KMS-11 (cell line): ENCODE measurements at regions not wholly inside any gene's neighbourhood (a gene's known extent, or its start where the extent isn't known, plus 50 kb on each side); places are given as distances from the start of the nearest gene placed in this dataset.

ENCODE experiments used
- H2AFZ ChIP-seq: fragments of 200-600 bp; sonication (generic); 2 replicates; pipeline ENCODE4 v1.6.1; 2016; ENCODE audit warnings: antibody characterized with exemption, mixed run types, low read depth
- H3K27ac ChIP-seq: fragments of 200-600 bp; sonication (generic); 2 replicates; pipeline ENCODE4 v1.6.1; 2016; ENCODE audit warnings: mild to moderate bottlenecking, mixed run types
- H3K27me3 ChIP-seq: fragments of 200-600 bp; sonication (generic); 2 replicates; pipeline ENCODE4 v1.6.1; 2017; ENCODE audit warnings: mild to moderate bottlenecking, low read depth, mixed run types, moderate library complexity; ENCODE audit not compliant: insufficient read depth
- H3K36me3 ChIP-seq: fragments of 200-600 bp; sonication (generic); 2 replicates; pipeline ENCODE4 v1.6.1; 2017; ENCODE audit warnings: mild to moderate bottlenecking, mixed run types; ENCODE audit not compliant: insufficient read depth
- H3K4me1 ChIP-seq: fragments of 200-600 bp; sonication (generic); 2 replicates; pipeline ENCODE4 v1.6.1; 2016; ENCODE audit warnings: mild to moderate bottlenecking, low read depth, mixed run types; ENCODE audit not compliant: poor library complexity, severe bottlenecking
- H3K4me2 ChIP-seq: fragments of 200-600 bp; sonication (generic); 2 replicates; pipeline ENCODE4 v1.7.0; 2016; ENCODE audit warnings: mild to moderate bottlenecking, mixed run types
- H3K4me3 ChIP-seq: fragments of 200-600 bp; sonication (generic); IDR thresholded peaks from 2 replicates; pipeline ENCODE4 v1.6.1; 2017; ENCODE audit warnings: low read depth, low read length, mixed read lengths; ENCODE audit not compliant: insufficient read depth
- H3K79me2 ChIP-seq: fragments of 200-600 bp; sonication (generic); 2 replicates; pipeline ENCODE4 v1.6.1; 2016; ENCODE audit warnings: low read depth, mixed run types; ENCODE audit not compliant: insufficient read depth
- H3K9ac ChIP-seq: fragments of 200-600 bp; sonication (generic); 2 replicates; pipeline ENCODE4 v1.6.1; 2016; ENCODE audit warnings: mild to moderate bottlenecking, mixed run types
- H4K20me1 ChIP-seq: fragments of 200-600 bp; sonication (generic); 2 replicates; pipeline ENCODE4 v1.6.1; 2016; ENCODE audit warnings: mild to moderate bottlenecking, mixed run types; ENCODE audit not compliant: insufficient read depth
- TF ChIP-seq, protein P1 (sequence below): fragments of 200-600 bp; sonication (generic); conservative IDR thresholded peaks from 2 replicates; pipeline ENCODE4 v1.6.1; 2017; ENCODE audit warnings: low read depth, mild to moderate bottlenecking, antibody characterized with exemption, low read length, moderate library complexity, mixed read lengths

DNA sequence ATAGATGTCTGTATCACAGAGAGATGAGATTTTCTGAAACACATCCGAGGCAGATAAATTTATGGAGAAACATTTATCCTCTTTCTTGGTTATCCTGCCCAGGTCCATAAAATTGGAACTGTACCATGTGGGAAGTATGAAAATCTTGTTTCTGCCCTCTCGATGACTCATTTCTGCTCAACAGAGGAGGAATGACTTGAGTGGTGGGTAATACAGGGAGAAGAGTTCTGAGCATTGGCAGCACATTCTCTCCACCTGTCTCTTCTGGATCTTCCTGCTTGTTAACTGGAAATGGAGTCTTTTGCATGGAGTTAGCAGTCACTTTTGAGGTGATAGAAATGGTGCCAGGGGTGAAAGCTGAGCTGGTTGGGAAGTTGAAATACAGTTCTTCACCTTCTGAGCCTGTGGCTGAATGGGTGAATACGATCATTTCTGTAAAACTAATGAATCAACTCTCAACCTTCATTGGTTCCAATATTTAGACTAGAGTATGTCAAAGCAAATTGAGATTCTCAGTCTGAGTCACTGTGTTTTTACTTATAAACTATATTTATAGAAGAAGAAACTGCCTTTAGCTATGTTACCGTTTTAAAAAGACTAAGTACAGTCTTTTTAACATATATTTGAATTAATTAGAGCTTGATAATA lies 945.5 kb downstream of the SORCS3 start:
- Histone ChIP-seq H3K9ac (no peak overlapping the region), H2AFZ (no peak overlapping the region), H3K27me3 (no peaks in the 10 kb centered on the region), H3K79me2 (no peaks in the 10 kb centered on the region), H3K4me1 (no peaks in the 10 kb centered on the region), H3K4me3 (no peak overlapping the region), H3K4me2 (no peak overlapping the region), H3K36me3 (no peaks in the 10 kb centered on the region), H4K20me1 (no peaks in the 10 kb centered on the region), H3K27ac (no peak overlapping the region)
- TF ChIP-seq, protein P1, sequence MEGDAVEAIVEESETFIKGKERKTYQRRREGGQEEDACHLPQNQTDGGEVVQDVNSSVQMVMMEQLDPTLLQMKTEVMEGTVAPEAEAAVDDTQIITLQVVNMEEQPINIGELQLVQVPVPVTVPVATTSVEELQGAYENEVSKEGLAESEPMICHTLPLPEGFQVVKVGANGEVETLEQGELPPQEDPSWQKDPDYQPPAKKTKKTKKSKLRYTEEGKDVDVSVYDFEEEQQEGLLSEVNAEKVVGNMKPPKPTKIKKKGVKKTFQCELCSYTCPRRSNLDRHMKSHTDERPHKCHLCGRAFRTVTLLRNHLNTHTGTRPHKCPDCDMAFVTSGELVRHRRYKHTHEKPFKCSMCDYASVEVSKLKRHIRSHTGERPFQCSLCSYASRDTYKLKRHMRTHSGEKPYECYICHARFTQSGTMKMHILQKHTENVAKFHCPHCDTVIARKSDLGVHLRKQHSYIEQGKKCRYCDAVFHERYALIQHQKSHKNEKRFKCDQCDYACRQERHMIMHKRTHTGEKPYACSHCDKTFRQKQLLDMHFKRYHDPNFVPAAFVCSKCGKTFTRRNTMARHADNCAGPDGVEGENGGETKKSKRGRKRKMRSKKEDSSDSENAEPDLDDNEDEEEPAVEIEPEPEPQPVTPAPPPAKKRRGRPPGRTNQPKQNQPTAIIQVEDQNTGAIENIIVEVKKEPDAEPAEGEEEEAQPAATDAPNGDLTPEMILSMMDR = no peak

DNA sequence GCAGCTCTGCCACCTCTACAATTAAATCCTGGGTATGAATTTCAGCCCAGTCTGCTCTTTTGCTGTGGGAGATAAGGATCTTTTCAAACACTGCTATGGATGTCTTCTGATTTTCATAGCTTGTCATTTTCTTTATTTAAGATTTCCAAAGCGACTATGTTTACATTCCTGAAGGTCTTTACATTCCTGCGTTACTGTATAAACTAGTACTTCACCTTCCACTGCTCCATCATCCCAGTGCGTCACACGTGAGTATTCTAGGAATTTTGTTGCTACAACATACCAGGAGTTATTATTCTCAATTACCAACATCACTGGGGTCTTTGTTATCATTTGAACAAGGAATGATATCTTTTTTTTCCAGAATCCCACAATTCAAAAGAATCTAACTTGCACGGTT lies 944.7 kb downstream of the SORCS3 start:
- H3K27ac ChIP-seq = no peak overlapping the region
- TF ChIP-seq, protein P1 = no peak
- no peak overlapping the region for H3K4me3 ChIP-seq
- no peaks in the 10 kb centered on the region for H3K27me3 ChIP-seq
- H3K79me2 ChIP-seq = no peaks in the 10 kb centered on the region
- no peaks in the 10 kb centered on the region for H3K36me3 ChIP-seq
- no peaks in the 10 kb centered on the region for H4K20me1 ChIP-seq
- H3K4me2 ChIP-seq = no peak overlapping the region
- H3K4me1 ChIP-seq = no peaks in the 10 kb centered on the region
- H3K9ac ChIP-seq = no peak overlapping the region
- H2AFZ ChIP-seq = no peak overlapping the region

DNA sequence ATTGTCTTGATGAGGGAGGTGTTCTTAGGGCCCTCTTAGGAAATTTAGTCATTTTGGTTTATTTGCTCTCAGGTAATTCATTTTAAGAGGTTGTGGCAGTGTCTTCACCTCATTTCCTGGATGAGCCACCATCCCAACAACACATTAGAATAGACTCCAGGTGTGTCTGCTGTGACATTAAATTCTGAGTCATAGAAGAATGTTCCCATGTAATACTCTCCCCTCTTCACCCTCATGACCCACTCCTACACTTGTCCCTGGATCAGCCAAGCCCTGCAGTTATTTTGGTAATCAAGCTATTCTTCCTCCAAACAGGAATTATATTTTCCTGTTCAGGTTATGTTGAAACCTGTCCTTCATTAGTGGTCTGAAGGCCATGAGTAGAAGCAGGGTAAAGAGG lies 944.1 kb downstream of the SORCS3 start:
- no peaks in the 10 kb centered on the region for H3K36me3 ChIP-seq
- H3K4me1 ChIP-seq = no peaks in the 10 kb centered on the region
- no peaks in the 10 kb centered on the region for H3K79me2 ChIP-seq
- no peak overlapping the region for H3K27ac ChIP-seq
- TF ChIP-seq, protein P1 = no peak
- H3K27me3 ChIP-seq = no peaks in the 10 kb centered on the region
- no peak overlapping the region for H3K4me2 ChIP-seq
- H3K9ac ChIP-seq = no peak overlapping the region
- no peak overlapping the region for H2AFZ ChIP-seq
- H3K4me3 ChIP-seq = no peak overlapping the region
- H4K20me1 ChIP-seq = no peaks in the 10 kb centered on the region

DNA sequence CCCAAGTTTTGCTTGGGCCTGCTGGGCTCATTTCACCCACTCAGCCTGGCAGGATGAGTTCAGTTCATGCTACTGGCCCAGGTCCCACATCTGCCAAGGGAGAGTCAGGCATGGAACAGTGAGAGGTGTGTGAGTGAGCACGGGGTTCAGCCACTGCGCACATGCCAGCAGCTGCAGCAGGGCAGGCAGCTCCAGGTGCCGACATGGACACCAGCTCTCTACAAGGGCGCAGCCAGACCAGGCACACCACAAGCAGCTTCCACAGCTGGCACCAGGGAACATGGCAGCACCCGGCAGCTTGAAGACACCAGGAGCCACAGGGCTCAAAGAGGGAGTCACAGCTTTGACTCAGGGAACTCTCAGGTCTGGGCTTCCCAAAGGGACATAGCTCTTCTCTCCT lies 938.0 kb downstream of the SORCS3 start:
- Histone ChIP-seq H3K9ac (no peak overlapping the region), H3K4me1 (no peaks in the 10 kb centered on the region), H3K4me2 (no peak overlapping the region), H4K20me1 (no peaks in the 10 kb centered on the region), H3K27ac (no peak overlapping the region), H3K27me3 (no peaks in the 10 kb centered on the region), H2AFZ (no peak overlapping the region), H3K4me3 (no peak overlapping the region), H3K36me3 (no peaks in the 10 kb centered on the region), H3K79me2 (no peaks in the 10 kb centered on the region)
- TF ChIP-seq, protein P1 = no peak
